ENCODE measurements at regions not wholly inside any gene's neighbourhood (a gene's known extent, or its start where the extent isn't known, plus 50 kb on each side); places are given as distances from the start of the nearest gene placed in this dataset.

DNA sequence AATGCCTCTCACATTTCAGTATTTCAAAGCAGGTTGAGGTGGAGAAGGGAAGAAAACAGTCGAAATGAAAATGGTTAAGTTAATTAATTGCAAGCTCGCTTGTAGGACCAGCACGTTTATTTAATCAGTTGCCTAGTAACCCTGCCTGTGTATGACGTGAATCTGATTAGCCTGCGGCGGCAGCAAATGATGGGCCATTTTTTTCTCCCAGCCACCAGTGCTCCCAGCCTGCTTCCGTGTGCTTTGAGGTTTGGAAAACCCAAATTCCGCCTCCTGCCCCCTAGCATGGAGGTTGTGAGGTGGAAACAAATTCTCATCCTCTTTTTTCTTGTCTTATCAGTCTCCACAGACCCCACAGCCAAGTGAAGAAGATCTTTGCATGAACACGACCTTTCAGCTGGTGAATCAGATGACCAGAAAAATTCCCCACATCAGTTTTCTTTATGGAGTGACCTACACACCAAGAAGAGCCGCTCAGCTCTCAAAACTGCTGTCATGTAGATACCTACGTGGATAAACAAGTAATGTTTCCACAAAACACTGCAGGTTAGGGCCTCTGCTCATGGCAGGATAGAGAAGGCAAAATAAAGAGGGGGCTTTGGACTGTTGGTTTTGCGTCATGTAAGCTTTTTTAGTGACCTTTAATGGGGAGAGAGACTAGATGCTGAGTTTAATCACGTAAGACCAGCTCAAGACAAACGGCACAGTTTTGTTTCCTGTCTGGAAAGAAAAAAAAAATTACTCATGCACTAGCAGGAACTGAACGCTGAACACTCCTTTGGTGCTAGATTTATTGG lies 572.9 kb upstream of the NOX3 start:
- no peak for DNase-seq

DNA sequence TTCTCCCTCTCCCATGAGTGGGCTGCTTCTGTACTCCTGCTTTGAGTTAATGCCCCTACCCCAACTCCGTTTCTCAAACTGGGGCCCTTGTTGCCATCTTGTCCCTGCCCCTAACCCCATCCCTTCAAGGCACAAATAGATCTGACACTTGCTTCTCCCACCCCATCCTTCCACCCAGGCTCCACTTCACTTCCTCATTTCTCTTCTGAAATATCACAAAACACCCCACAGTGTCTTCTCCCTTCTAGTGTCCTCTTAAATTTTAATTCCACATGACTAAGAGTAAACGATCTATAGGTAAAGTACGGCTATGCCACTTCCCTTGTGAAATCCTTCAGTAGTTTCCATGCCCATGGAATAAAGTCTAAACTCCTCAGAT lies 571.6 kb upstream of the NOX3 start:
- no peak for DNase-seq

DNA sequence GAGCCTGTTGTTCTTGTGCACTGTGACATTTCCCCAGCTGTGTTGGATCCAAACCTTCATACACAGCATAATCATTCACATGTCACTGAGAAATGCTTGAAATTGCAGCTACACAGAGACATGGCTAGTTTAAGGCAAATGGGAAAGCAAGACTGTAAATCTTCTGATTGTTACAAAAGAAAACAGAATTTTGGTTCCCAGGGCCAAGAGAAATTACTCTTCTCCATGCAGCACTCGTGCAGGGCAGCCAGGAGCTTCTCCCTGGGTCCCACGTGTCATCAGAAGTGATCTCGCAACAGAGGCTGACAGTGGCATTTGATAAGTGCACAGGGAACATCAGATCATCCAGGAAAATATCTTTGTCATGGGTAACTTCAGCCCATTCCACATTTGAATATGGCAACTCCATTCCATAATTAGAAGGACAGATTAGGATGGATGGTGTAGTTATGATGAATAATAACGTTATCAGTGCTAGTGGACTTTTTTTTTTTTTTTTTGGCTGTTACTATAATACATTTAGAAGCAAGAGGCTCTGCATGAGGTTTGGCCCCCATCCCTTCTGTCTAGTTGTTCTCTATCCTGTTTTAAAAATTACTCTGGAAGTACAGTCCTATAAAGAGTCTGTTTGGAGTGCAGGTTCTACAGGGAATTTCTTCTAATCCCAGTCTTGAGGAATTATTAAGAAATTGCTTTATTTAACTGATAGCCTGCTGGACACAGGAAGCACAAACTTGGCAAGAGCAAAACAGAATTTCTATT lies 571.0 kb upstream of the NOX3 start:
- no peak for DNase-seq

DNA sequence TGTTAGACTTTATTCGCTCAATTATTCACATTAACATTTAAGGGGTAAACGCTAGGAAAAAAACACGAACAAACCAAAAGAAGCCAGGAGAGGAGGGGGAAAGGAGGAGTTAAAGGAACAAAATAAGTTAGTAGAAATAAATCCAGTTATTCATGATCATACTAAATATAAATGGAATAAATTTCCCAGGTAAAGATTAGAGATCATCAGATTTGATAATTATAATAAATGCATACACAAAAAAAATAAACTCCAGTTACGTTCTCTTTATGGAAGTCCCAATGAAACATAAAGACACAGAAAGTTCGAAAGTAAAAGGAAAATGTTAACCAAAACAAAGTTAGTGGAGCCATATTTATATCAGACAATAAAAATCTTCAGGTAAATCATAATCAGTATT lies 568.7 kb upstream of the NOX3 start:
- DNase-seq, result no peak

DNA sequence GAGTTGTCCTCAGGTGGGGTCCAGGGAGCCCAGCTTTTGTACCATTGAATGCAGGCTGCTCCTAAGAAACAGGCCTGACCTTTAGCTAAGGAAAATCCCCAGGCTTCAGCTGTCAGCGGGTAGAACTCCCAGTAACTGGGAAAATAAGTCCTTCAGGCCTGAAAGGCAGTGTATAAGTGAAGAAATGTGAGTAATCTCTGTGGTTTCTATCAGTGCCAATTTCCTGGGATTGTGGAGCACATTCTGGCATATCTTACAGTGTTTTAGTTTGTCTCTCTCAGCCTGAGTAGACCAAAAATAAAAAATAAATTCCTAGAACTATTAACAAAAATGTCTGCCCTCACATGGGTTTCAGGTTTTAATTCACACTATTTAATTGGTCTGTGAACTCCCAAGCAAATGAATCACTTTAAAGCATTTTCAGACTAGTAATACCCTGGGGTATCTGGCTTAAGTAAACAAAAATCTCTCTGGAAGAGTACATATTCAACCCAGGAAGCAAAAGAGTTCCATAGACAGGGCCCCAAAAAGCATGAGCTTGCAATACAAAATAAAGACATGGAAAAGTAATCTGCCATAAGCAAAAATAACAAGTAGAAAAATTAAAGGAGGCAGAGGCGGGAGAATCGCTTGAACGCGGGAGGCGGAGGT lies 566.2 kb upstream of the NOX3 start:
- no peak for DNase-seq

DNA sequence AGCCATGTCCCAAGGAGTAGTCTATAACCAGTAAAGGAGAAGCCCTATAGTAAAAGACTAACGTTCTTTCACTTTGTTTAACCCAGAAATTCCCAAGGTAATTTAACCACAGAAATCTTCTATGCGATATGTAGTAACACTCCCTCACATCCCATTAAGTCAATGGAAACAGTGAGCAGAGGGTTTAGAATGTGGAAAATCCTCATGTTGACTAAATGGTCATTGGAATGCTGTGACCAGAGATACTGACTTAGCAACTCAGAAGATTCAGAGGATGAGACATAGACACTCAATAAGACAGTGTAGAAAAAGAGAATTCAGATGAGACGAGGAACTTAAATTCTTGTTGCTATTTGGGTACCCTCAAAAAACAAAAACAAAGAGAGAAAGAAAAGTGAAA lies 562.2 kb upstream of the NOX3 start:
- DNase-seq, result no peak

DNA sequence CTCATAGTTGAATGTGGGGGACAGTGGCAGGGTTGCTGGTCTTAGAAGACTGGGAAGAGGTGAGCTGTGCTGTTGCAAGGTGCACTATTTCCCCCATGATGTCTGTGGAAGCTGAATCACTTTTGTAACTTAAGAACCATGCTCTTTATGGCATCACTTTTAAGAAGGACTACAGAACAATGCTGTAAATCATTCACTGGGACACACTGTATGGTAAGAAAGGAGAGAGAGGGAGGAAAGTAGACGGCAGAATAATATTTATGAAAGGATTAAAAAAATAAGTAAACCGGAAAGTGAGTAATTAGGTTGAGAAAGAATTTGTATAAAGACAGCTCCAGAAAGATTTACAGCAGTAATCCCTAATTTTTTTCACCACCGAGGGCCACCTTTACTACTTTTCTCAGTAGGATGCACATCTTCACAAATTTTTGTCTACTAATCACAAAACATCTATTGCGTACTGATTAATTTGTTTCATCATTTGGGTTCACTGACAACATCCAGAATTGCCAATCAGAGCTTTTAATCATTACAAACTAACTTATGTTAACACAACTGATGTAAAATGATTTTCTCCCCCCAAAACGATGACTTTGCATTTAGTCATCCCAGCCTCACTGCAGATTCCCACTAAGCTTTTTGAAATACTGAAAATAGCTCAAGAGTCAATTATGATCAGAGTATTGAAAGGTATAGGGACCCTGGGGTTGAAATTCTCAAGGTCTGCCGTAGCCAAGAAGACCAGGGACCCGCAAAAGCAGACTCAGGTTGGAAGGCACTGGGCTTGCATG lies 560.7 kb upstream of the NOX3 start:
- DNase-seq, result no peak

DNA sequence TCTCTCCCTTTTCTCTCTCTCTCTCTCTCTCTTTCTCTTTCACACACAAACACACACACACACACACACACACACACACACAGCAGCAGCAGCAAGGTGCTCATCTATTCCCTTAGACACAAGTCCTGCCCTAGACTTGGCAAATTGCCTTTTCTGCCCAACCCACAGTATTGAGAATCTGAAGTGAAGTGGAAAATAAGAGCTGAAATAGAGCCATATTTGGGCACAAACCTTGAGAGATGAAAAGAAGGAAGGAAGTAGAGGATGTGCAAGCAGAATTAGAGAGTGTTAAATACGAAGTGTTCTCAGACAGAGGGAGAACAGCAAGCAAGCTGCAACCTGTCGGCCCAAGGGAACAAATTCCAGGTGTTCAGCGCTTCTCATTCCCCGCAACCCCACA lies 557.5 kb upstream of the NOX3 start:
- peak; percentile 96 for DNase-seq

DNA sequence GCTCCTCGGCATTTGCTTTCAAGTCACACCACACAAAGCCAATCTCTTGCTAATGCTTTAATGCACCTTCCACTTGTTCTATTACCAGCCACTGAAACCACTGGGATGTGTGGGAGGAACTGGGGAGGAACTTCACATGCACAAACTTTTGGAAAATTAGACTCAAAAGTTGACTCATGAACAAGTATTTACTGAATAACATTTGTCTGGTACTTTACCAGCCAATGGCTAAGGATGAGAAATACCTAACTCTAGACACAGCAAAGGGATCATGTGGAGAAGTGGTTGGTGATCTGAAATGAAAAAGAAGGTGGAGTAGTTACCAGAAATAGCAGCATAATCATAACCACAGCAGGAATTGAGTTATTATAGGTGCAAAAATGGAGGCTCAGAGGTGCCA lies 554.0 kb upstream of the NOX3 start:
- DNase-seq, result no peak

DNA sequence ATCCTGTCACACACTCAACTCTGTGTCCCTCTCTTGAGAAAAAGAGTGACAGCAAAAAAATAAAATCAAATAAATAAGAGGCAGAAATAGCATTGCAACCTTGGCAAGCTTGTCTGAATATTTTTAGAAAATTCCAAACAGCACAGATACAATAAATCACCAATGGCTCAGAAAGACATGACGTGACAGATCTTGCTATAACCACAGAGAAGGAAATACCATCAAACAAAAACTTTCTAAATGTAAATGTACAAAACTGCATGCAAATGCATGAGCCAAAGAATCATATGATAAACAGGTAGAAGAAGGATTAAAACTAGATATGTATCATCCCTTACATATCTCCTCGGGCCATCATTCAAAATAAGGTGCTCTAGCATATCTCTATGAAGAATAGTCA lies 549.2 kb upstream of the NOX3 start:
- DNase-seq, result no peak

DNA sequence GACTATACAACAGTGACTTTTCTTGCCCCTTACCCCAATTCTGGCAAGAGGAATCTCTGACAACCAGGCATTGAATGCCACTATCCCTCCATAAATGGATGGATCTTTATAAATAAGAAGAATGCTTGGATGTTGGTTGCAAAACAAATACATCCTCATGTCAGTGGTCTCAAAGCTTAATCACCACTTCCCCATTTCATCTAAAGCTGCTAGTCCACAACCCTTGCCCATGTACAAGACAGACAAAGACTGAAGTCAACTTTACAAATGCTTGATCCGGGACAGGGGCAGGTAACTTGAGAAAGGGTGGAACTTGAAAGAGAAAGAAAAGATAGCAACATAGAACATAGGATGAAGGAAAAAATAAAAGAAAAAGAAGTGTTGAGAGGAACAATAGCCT lies 540.5 kb upstream of the NOX3 start:
- no peak for DNase-seq

DNA sequence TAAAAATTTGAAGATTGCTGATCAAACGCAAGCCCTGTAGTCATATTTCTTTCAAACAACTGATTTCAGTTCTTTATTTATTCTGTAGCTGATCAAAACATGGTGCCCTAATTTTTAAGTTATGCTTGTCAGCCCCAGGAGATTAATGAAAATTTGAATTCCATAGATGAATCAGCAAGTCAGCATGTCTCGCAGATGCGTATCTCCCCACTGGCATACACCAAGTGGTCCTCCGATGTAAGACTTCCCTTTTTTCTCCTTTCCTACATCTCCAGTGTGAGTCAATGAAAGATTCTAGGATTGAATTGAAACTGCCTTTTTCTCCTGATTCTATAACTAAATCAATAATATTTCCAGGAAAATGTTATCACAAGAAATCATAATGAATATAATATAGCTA lies 539.6 kb upstream of the NOX3 start:
- no peak for DNase-seq

DNA sequence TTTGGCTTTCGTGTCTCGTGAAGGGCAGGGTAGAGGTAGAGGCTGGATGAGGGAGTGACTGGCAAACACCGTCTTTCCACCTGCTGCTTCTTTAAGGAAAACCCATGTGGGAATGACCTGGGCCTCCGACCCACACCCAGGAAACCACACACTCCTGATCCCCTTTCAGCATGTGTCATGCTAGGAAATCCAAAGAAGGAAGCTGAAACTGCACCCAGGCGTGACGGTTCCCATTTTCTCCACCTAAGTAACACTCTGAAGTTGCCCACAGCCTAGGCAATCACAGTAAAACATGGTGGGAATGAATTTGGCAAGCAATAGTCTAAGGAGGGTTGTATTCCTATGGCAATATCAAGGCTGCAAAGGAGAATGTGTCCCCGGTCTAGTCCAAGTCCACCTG lies 538.4 kb upstream of the NOX3 start:
- no peak for DNase-seq

DNA sequence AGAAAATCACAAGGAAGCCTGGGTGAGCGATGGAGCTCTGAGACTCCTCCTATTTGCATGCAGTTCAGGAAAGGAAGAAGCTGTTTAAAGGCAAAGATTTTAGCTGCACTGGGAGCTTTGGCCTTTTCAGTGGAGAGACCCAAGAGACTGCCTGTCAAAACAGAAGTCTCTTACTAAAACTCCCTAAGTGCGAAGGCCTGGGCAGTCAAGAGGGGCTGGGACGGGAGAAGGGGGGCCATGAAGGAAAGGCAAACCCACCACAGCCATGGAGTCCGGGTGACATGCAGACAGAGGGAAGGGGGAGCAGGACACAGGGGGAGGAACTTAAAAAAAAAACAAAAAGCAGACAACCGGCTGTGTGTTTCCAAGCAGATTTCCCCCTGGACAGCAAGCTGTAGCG lies 537.6 kb upstream of the NOX3 start:
- DNase-seq, result no peak

DNA sequence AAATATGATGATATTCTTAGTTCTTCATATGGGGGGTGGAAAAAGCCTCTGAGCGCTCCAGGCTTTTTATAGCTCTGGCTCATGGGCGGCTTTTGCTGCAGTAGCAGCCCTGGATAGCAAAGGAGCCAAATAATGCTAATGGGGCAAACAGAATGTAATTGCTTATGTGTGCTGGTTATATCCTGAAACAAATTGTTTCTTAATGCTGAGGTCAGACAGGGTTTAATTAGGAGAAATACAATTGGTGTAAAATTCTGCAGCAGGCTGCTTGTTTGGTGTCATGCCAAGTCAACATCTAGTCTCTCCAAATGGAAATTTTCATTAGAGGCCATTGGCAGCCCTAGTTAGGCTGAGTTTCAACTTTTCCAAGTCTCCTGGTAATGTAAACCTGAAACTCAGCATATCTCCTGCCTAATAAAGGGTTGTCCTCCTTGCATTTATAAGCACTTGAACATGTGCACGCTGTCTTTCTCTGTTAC lies 530.1 kb upstream of the NOX3 start:
- peak; percentile 99 for DNase-seq

DNA sequence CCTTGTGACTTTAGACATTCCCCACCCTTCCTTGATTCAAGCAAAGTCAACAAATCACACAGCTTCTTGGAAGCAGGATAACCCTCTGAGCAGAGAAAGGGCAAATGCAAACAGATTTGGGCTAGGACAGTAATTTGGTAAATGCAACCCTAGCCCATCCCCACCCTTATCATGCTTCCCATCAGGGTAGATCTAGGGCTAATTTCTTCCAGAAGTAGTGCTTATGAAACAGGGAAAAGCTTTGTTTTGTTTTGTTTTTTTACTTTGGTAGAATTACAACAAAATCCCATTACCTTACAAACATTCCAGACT lies 525.1 kb upstream of the NOX3 start:
- DNase-seq, result no peak

DNA sequence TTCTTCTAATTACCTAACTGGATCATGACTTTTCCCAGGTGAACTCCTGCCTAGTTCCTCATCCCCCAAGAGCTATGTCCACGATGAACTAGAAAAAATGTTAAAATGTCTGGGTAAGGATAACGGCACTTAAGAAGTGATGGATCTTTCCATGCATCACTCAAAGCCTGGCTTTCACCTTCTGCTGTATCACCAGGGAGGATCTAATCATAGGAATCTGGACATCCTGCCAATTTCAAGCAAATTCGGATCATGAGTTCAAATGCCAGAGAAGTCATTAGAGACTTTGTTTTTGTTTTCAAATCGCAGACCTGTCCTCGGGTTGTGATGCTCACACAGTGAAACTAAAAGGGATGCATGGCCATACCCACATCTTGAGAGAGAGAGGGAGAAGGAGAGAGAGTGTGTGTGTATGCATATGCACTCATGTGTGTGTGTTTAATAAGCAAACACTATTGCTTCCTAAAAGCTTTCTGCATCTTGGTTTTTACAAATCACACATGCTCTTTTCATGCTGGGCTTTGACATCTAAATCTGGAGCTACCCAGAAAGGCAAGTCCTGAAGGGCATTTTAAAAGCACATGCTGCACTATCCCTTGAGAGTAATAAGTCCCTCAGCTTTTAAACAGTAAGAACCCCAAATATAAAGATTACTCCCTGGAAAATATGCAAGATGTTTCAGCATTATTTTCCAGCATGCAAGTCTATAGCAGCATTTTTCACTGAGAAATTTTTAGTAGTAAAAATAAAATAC lies 524.6 kb upstream of the NOX3 start:
- no peak for DNase-seq

DNA sequence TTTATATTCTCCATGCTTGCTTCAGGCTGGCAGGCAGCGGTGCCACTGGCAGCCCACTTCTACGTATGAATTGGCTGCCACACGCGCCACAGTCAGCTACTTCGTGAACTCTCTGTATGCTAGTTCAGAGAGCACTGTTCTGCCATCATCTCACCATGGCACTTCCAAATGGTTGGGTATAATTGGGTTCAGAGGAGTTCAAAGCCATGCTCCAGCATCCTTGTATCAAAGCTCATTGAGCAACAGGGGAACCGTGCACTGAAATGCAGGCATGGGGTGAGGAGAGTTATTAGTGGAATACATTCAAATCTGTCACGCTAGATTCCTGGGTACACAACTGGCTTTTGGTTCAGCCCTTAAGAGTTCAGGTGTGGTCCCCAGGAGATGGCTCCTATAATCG lies 519.9 kb upstream of the NOX3 start:
- DNase-seq, result no peak

DNA sequence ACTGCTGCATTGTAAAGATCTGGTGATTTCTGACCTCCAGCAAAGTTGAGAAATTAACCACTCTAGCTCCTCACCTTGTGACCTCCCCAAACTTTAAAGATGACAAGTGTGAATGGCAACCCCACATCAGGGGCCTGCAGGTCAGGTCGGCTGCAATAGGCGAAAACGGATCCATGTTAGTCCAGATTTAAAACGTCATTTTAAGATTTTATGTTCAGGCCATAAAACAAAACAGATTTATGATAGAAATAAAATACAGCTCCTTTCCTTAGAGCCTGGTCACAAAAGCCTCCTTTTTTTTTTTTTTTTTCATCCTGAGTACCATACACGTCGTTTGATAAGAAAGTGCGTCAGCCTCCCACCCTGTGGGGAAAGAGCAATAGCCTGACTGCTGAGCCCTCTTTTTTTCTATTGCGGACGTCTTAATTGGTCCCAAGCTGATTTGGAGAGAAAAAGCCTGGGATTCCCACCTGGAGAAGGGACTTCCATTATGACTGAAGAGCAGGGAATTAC lies 519.2 kb upstream of the NOX3 start:
- DNase-seq, result no peak

DNA sequence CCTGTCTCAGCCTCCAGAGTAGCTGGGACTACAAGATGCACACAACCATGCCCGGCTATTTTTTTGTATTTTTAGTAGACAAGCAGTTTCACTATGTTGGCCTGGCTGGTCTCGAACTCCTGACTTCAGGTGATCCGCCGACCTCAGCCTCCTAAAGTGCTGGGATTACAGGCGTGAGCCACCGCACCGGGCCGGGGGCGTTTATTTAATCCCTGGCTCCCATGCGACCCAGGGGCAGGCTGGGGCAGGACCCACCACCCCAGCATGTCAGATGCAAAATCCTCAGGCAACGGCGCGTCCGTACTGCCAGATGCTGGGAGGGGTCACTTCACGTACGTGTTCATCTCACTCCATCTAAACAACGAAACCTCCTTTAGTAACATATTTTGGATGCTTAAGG lies 518.7 kb upstream of the NOX3 start:
- no peak for DNase-seq

DNA sequence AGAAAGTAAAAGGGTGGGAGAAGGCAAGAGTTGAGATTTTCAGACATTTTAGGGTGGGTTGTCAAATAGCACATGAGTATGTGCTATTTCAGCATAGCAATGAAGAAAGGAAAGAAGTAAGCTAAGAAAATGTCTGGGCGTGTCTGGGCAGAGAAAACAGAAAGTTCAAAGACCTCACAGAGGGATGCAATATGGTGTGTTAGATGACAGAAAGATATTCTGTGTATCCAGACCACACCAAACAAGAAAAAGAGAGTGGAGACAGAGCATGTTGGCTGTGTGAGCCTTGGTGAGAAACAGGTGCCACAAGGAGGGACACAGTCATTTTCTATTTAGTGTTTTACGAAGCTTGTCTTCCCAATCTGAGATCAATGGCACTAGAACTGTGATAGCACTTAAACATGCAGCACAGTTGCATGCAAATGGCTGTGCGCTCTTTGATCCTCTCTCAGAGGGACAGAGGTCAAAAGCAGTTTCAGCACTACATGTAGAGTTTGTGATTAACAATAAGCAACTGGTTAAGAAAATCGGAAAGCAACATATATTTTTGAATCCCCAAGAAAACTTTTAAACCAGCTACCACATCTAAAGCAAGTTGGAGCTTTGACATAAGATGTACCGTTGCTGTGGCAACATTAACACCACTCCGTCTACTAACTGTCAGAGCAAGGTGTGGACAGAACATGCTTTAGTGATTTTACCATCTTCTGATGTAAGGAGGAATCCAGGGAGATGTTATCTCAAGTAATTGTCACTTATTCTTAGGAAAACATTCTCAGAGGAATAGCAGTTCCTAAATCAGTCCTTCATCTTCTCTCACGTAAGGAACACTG lies 515.5 kb upstream of the NOX3 start:
- DNase-seq, result no peak

DNA sequence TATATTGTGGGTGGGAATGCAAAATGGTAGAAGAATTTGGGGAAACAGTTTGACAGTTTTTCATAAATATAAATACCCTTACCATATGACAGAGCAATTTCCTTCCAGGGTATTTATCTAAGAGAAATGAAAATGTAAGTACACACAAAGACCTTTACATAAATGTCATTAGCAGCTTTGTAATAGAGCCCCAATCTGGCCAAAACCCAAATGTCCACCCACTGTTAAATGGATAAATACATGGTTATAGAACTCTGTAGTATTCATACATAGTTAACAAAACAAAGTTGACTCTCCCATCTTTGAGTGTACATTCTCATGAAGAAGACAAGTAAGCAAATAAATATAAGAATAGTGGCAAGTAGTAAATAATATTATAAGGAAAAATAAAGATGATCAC lies 514.8 kb upstream of the NOX3 start:
- no peak for DNase-seq

Data from NCI-H1105 treated with DMSO at 0.1 percent for 48 hours (cell line).